H9 (cell line): ENCODE measurements at regions not wholly inside any gene's neighbourhood (a gene's known extent, or its start where the extent isn't known, plus 50 kb on each side); places are given as distances from the start of the nearest gene placed in this dataset.

Source experiments
- DNase-seq: peaks from one replicate; pipeline ENCODE4 v3.0.0-alpha.2; 2017
- H2AFZ ChIP-seq: one replicate; pipeline ENCODE4 v1.6.1; 2013; ENCODE audit warnings: mild to moderate bottlenecking, low read length, control low read depth, moderate library complexity
- H2AK5ac ChIP-seq: 2 replicates; pipeline ENCODE4 v1.6.1; 2013; ENCODE audit warnings: low read length, control low read depth, mixed read lengths; ENCODE audit not compliant: insufficient read length
- H2BK120ac ChIP-seq: one replicate; pipeline ENCODE4 v1.6.1; 2013; ENCODE audit warnings: low read depth, mild to moderate bottlenecking, low read length, control low read depth, inconsistent platforms; ENCODE audit not compliant: poor library complexity, severe bottlenecking
- H2BK12ac ChIP-seq: 2 replicates; pipeline ENCODE4 v1.6.1; 2013; ENCODE audit warnings: low read length, control low read depth, mixed read lengths, low read depth; ENCODE audit not compliant: insufficient read length
- H2BK15ac ChIP-seq: 2 replicates; pipeline ENCODE4 v1.6.1; 2013; ENCODE audit warnings: low read depth, low read length, control low read depth
- H2BK20ac ChIP-seq: one replicate; pipeline ENCODE4 v1.6.1; 2013; ENCODE audit warnings: low read depth, mild to moderate bottlenecking, low read length, control low read depth, inconsistent platforms; ENCODE audit not compliant: poor library complexity, severe bottlenecking
- H2BK5ac ChIP-seq: 2 replicates; pipeline ENCODE4 v1.6.1; 2013; ENCODE audit warnings: low read length, control low read depth, mixed read lengths; ENCODE audit not compliant: insufficient read length
- H3K14ac ChIP-seq: 2 replicates; pipeline ENCODE4 v1.6.1; 2013; ENCODE audit warnings: low read length, control low read depth; ENCODE audit not compliant: insufficient read depth
- H3K18ac ChIP-seq: 2 replicates; pipeline ENCODE4 v1.6.1; 2013; ENCODE audit warnings: low read depth, mild to moderate bottlenecking, mixed read lengths, low read length, control low read depth; ENCODE audit not compliant: insufficient read length
- H3K23ac ChIP-seq: 2 replicates; pipeline ENCODE4 v1.6.1; 2013; ENCODE audit warnings: low read length, control low read depth, mixed read lengths, low read depth; ENCODE audit not compliant: insufficient read length
- H3K23me2 ChIP-seq: 2 replicates; pipeline ENCODE4 v1.6.1; 2013; ENCODE audit warnings: low read depth, mild to moderate bottlenecking, mixed read lengths, low read length, control low read depth; ENCODE audit not compliant: insufficient read length, poor library complexity, severe bottlenecking
- H3K27ac ChIP-seq: 2 replicates; pipeline ENCODE4 v1.5.1; 2013; ENCODE audit warnings: low read length, control low read depth, mixed read lengths, low read depth; ENCODE audit not compliant: insufficient read length
- H3K27me3 ChIP-seq: 2 replicates; pipeline ENCODE4 v1.6.1; 2013; ENCODE audit warnings: low read length, control low read depth, inconsistent platforms; ENCODE audit not compliant: insufficient read depth
- H3K4ac ChIP-seq: 2 replicates; pipeline ENCODE4 v1.6.1; 2013; ENCODE audit warnings: low read depth, mild to moderate bottlenecking, control low read depth, inconsistent platforms, low read length, moderate library complexity
- H3K4me1 ChIP-seq: 2 replicates; pipeline ENCODE4 v1.6.1; 2013; ENCODE audit warnings: low read length, control low read depth, inconsistent platforms; ENCODE audit not compliant: insufficient read depth
- H3K4me2 ChIP-seq: 2 replicates; pipeline ENCODE4 v1.6.1; 2013; ENCODE audit warnings: low read length, control low read depth, mixed read lengths; ENCODE audit not compliant: insufficient read length, insufficient read depth
- H3K56ac ChIP-seq: 2 replicates; pipeline ENCODE4 v1.6.1; 2013; ENCODE audit warnings: low read depth, mild to moderate bottlenecking, mixed read lengths, low read length, control low read depth; ENCODE audit not compliant: insufficient read length
- H3K79me1 ChIP-seq: 2 replicates; pipeline ENCODE4 v1.6.1; 2013; ENCODE audit warnings: low read depth, mild to moderate bottlenecking, moderate library complexity, low read length, control low read depth, inconsistent platforms; ENCODE audit not compliant: insufficient read depth, poor library complexity, severe bottlenecking
- H3K79me2 ChIP-seq: 2 replicates; pipeline ENCODE4 v1.6.1; 2013; ENCODE audit warnings: low read length, control low read depth, inconsistent platforms; ENCODE audit not compliant: insufficient read depth
- H3K9ac ChIP-seq: 2 replicates; pipeline ENCODE4 v1.6.1; 2013; ENCODE audit warnings: low read length, control low read depth, mixed read lengths; ENCODE audit not compliant: insufficient read length; ENCODE audit errors: extremely low read depth
- H3K9me3 ChIP-seq: one replicate; pipeline ENCODE4 v1.6.1; 2013; ENCODE audit warnings: low read depth, low read length, inconsistent platforms; ENCODE audit not compliant: control insufficient read depth
- H3T11ph ChIP-seq: one replicate; pipeline ENCODE4 v1.6.1; 2013; ENCODE audit warnings: mild to moderate bottlenecking, low read length, control low read depth, inconsistent platforms
- H4K20me1 ChIP-seq: one replicate; pipeline ENCODE4 v1.6.1; 2013; ENCODE audit not compliant: control insufficient read depth, insufficient read length, insufficient read depth
- H4K5ac ChIP-seq: 2 replicates; pipeline ENCODE4 v1.6.1; 2013; ENCODE audit warnings: low read depth, mild to moderate bottlenecking, mixed read lengths, low read length, control low read depth; ENCODE audit not compliant: insufficient read length
- H4K8ac ChIP-seq: replicated peaks from 2 replicates; pipeline ENCODE4 v1.6.1; 2013; ENCODE audit warnings: low read length, control low read depth, mixed read lengths, low read depth; ENCODE audit not compliant: insufficient read length
- H4K91ac ChIP-seq: 2 replicates; pipeline ENCODE4 v1.6.1; 2013; ENCODE audit warnings: low read depth, mild to moderate bottlenecking, moderate library complexity, mixed read lengths, low read length, control low read depth; ENCODE audit not compliant: insufficient read length
- H3K27ac Mint-ChIP-seq, 3 experiments: 2 replicates in 2 of 3; 3 replicates in 1 of 3; pipeline ENCODE4 v1.8.0; 2020 to 2021; ENCODE audit warnings: mixed read lengths in 3 of 3, mild to moderate bottlenecking in 1 of 3, moderate library complexity in 1 of 3
- H3K27me3 Mint-ChIP-seq: 2 replicates; pipeline ENCODE4 v1.8.0; 2021; ENCODE audit warnings: low read depth, mild to moderate bottlenecking, moderate library complexity, mixed read lengths
- H3K36me3 Mint-ChIP-seq, 3 experiments: 2 replicates in 2 of 3; 3 replicates in 1 of 3; pipeline ENCODE4 v1.8.0; 2020 to 2021; ENCODE audit warnings: low read depth in 3 of 3, mixed read lengths in 3 of 3; ENCODE audit not compliant: insufficient read depth in 1 of 3
- H3K4me1 Mint-ChIP-seq, 2 experiments: 2 replicates each; pipeline ENCODE4 v1.8.0; 2020; ENCODE audit warnings: mixed read lengths in 2 of 2
- H3K4me3 Mint-ChIP-seq, 2 experiments: 2 replicates in 1 of 2; 3 replicates in 1 of 2; pipeline ENCODE4 v1.8.0; 2020 to 2021; ENCODE audit warnings: mild to moderate bottlenecking in 2 of 2, mixed read lengths in 2 of 2, moderate library complexity in 1 of 2
- H3K9me3 Mint-ChIP-seq, 2 experiments: 2 replicates in 1 of 2; 3 replicates in 1 of 2; pipeline ENCODE4 v1.8.0; 2020; ENCODE audit warnings: mild to moderate bottlenecking in 2 of 2, mixed read lengths in 2 of 2, moderate library complexity in 1 of 2
- WGBS: extraction: QIAGEN DNeasy Blood & Tissue Kit; methylation state at CpG from one replicate; pipeline ENCODE4 v1.1.7; 2013; ENCODE audit warnings: missing lambda C conversion rate, low lambda C conversion rate, mixed read lengths; ENCODE audit not compliant: insufficient read length; ENCODE audit errors: extremely low coverage; 5-methylcytosine and 5-hydroxymethylcytosine counted together
- TF ChIP-seq, protein P1 (sequence below): fragments of 200-600 bp; sonication (generic); conservative IDR thresholded peaks from 3 replicates; pipeline ENCODE4 v1.8.0; 2021; ENCODE audit warnings: antibody characterized with exemption, mild to moderate bottlenecking

- no peak overlapping the region for H3K4me2 ChIP-seq
- no peak overlapping the region for H3K14ac ChIP-seq
- no peak overlapping the region for H3K27ac Mint-ChIP-seq
- peaks cover 16% of the 10 kb centered on the region in 2 experiments for H3K4me1 Mint-ChIP-seq
- H2AFZ ChIP-seq: no peak overlapping the region
- no peak overlapping the region for H4K8ac ChIP-seq
- H2BK20ac ChIP-seq: no peak overlapping the region
- no peaks in the 10 kb centered on the region for H3K27me3 Mint-ChIP-seq
- WGBS: no CpG with 5 or more reads among the region's 3 CpGs
- no peak overlapping the region for H2BK12ac ChIP-seq
- H4K91ac ChIP-seq: no peak overlapping the region
- no peak overlapping the region for H4K5ac ChIP-seq
- no peak overlapping the region for H3K56ac ChIP-seq
- H3K4ac ChIP-seq: no peak overlapping the region
- H3K27ac ChIP-seq: no peak overlapping the region
- no peak overlapping the region for H3K18ac ChIP-seq
- no peak overlapping the region for H2BK15ac ChIP-seq
- no peaks in the 10 kb centered on the region for H3K23me2 ChIP-seq
- H2BK5ac ChIP-seq: no peak overlapping the region
- no peak overlapping the region for H3K23ac ChIP-seq
- TF ChIP-seq, protein P1, sequence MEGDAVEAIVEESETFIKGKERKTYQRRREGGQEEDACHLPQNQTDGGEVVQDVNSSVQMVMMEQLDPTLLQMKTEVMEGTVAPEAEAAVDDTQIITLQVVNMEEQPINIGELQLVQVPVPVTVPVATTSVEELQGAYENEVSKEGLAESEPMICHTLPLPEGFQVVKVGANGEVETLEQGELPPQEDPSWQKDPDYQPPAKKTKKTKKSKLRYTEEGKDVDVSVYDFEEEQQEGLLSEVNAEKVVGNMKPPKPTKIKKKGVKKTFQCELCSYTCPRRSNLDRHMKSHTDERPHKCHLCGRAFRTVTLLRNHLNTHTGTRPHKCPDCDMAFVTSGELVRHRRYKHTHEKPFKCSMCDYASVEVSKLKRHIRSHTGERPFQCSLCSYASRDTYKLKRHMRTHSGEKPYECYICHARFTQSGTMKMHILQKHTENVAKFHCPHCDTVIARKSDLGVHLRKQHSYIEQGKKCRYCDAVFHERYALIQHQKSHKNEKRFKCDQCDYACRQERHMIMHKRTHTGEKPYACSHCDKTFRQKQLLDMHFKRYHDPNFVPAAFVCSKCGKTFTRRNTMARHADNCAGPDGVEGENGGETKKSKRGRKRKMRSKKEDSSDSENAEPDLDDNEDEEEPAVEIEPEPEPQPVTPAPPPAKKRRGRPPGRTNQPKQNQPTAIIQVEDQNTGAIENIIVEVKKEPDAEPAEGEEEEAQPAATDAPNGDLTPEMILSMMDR: no peak
- no peaks in the 10 kb centered on the region for H3K36me3 Mint-ChIP-seq
- H3K4me1 ChIP-seq: peaks cover 6% of the 10 kb centered on the region; the same call in 1 of the 2 replicates
- no peak overlapping the region for H3T11ph ChIP-seq
- no peak for DNase-seq
- no peaks in the 10 kb centered on the region for H3K9me3 ChIP-seq
- H3K79me2 ChIP-seq: no peaks in the 10 kb centered on the region
- H2AK5ac ChIP-seq: no peak overlapping the region
- H3K79me1 ChIP-seq: no peaks in the 10 kb centered on the region
- H3K4me3 Mint-ChIP-seq: no peak overlapping the region
- no peaks in the 10 kb centered on the region for H3K27me3 ChIP-seq
- no peak overlapping the region for H3K9ac ChIP-seq
- H2BK120ac ChIP-seq: no peak overlapping the region
- no peaks in the 10 kb centered on the region for H4K20me1 ChIP-seq
- H3K9me3 Mint-ChIP-seq: no peaks in the 10 kb centered on the region
Observed at GRCh38 chr16:73912281-73912680, 384.3 kb upstream of the PSMD7 start.
